COR-L47 (cell line): ENCODE measurements at regions not wholly inside any gene's neighbourhood (a gene's known extent, or its start where the extent isn't known, plus 50 kb on each side); places are given as distances from the start of the nearest gene placed in this dataset.
"Not testable (repeated sequence)": the region's sequence is repeated elsewhere in the genome, so short reads cannot be mapped to it uniquely, and the experiment has no call there.

Experiments
- DNase-seq: peaks from one replicate; lab custom pipeline; 2025; lab: John Stamatoyannopoulos, UW

DNA sequence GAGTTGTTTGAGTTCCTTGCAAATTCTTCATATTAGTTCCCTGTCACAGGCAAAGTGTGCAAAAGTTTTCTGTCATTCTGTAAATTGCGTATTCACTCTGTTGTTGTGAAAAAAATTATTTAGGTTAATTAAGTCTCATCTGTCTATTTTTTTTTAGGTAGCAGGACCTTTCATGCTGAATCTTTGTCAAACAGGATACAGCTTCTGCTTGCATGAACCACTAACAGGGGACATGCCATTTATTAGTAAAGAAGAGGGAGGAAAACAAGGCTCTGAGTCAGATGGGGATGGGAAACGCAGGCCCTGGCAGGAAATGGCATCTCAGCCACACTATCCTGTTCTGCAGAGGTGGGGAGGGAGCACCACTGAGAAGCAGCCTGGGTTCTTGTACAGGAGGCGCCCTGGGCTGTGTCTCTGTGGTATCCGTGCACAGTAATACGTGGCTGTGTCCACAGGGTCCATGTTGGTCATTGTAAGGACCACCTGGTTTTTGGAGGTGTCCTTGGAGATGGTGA lies 1243.8 kb downstream of the TMEM121 start:
- DNase-seq, result not testable (repeated sequence)

DNA sequence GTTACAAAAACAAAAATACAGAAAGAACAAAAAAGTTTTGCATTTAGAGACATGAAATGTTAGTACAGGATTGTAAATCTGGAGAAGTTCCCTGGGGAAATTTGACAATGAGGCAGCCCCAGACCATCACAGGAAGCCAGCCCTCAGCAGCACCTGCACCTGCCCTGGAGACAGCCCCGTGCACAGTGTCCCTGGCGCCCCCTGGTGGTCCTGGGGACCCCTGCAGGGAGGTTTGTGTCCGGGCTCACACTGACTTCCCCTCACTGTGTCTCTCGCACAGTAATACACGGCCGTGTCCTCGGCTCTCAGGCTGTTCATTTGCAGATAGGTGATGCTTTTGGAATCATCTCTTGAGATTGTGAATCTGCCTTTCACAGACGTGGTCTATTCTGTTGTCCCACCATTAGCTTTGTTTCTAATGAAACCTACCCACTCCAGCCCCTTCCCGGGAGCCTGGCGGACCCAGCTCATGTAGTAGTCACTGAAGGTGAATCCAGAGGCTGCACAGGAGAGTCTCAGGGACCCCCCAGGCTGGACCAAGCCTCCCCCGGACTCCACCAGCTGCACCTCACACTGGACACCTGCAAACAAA lies 1248.6 kb downstream of the TMEM121 start:
- DNase-seq, result peak; percentile 25

DNA sequence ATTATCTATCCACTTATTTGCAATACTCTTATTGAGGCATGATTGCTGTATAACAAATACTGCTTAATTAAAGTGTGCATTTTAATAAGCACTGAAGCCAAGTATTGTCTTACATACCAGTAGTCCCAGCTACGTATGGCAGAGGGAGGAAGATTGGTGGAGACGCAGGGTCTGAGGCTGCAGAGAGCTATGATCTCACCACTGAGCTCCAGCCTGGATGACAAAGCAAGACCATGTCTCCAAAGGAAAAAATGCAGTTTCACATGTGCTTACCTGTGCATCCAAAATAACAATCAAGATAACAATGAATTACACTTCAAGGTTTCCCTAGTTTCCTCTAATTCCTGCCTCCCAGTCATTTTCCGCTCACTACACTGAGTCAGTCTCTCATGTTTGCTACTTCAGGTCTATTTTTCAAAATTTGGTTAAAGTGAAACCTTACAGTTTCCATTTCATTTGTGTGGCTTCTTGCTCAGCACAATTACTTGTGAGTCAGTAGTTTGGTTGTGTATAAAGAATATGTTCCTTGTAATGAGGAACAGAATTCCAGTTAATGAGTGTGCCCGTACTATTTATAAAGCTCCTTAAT lies 1250.1 kb downstream of the TMEM121 start:
- DNase-seq, result no peak

DNA sequence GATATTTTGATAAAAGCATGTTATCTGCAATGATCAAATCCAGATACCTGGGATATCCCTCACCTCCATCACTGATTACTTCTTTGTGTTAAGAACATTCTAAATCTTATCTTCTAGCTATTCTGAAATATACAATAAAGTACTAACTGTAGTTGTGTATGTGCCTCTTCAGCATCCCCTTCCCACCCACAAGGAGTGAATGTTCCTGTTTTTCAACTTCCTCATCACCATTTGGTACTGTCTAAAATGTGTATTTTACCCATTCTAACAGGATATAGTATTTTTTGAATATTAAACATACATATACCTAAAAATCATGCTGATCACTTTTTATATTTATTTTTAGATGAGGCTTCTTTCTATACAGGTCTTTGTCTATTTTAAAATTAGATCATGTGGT lies 1252.6 kb downstream of the TMEM121 start:
- DNase-seq, result no peak

DNA sequence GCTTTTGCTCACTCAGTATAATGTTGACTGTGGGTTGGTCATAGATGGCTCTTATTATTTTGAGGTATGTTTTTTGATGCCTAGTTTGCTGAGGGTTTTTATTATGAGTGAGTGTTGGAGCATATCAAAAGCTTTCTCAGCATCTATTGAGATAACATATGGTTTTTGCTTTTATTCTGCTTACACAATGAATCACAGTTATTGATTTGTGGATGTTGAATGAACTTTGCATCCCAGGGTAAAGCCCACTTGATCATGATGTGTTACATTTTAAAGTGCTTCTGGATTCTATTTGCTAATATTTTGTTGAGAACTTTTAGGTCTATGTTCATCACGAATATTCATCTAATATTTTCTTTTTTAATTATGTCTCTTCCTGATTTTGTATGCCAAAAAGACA lies 1260.3 kb downstream of the TMEM121 start:
- no peak for DNase-seq

DNA sequence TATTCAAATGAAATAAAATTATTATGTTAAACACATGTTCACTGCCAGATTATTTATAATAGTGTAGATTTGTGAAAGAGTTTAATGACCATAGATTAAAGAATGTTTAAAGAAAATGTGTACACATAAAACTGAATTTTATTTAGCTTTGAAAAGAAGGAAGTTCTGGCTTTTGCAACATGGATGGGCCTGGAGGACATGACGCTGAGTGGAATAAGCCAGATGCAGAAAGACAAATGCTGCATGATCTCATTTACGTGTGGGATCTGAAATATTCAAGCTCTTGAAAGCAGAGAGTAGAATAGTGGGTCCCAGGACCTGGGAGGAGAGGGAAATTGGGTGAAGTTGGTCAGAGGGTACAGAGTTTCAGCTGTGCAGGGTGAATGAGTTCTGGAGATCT lies 1261.2 kb downstream of the TMEM121 start:
- no peak for DNase-seq

DNA sequence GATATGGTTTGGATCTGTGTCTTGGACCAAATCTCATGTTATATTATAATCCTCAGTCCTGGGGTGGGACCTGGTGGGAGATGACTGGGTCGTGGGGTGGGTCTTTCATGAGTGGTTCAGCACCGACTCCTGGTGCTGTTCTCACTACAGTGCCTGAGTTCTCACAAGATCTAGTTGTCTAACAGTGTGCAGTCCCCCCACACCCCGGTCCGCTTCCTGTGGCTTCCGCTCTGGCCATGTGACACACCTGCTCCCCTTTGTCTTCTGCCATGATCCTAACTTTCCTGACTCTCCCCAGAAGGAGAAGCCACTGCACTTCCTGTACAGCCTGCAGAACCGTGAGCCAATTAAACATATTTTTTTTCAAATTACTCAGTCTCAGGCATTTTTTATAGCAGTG lies 1262.2 kb downstream of the TMEM121 start:
- no peak for DNase-seq

DNA sequence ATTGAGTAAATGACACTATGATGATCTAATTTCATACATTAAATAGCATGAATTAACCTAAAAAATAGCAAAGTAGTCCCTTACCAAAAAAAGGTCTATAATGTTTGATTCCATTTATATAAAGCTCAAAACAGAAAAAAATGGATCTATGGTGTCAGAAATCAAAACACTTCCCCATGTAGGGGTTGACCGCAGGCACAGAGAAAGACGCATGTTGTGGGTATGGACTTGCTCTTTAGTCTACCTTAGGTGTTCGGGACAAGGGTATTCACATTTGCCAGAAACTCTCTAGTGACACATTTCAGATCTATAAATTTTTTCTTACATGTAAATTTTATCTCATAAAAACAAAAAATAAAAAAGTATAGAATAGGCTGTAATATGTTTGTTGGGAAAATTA lies 1262.9 kb downstream of the TMEM121 start:
- no peak for DNase-seq

DNA sequence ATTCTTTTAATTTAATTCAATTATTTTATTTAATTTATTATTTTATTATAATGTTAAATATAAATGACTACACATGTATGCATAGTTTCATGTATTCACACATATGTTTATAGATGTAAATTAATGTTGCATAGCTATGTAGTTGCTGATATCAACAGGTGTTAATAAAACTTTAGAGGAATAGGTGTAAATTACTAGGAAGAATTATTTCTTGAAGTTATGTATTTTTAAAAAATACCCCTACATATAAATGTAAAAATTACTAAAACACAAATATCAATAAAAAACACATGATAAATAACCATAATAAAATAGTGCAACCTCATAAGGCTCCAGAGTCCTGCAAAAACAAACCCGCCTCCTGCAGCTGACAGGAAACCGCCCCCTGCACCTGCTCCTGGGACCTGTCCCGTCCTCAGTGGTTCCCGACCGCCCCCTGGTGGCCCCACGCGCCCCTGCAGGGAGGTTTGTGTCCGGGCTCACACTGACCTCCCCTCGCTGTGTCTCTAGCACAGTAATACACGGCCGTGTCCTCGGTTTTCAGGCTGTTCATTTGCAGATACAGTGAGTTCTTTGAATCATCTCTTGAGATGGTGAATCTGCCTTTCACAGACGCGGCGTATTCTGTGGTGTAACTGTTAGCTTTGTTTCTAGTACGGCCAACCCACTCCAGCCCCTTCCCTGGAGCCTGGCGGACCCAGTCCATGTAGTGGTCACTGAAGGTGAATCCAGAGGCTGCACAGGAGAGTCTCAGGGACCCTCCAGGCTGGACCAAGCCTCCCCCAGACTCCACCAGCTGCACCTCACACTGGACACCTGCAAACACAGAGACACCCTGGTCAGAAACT lies 1264.0 kb downstream of the TMEM121 start:
- peak; percentile 55 for DNase-seq

DNA sequence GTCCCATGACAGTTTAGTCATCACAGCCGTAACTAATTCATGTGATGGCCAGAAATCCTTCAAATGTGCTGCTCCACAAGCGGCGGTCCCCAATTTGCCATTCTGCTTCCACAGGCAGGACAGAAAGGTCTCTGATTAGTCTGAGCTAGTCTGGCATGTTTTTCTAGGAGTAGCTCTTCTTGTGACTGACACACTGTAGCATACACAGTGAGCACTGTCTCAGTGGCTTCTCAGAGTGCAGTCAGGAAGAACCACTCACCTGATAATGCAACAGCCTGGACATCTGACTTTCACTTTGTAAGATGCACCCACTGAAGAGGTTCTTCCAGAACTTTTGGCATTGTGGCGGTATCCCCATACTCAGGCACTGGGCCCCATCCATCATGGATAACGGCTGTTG lies 1266.2 kb downstream of the TMEM121 start:
- no peak for DNase-seq

DNA sequence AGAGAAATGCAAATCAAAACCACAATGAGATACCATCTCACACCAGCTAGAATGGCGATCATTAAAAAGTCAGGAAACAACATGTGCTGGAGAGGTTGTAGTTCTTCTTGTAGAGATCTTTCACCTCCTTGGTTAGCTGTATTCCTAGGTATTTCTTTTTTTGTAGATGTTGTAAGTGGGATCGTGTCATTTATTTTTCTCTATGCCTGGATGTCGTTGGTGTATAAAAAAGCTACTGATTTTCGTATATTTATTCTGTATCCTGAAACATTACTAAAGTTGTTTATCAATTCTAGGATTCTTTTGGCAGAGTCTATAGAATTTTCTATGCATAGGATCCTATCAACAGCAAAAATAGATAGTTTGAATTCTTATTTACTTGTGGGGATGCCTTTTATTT lies 1271.8 kb downstream of the TMEM121 start:
- not testable (repeated sequence) for DNase-seq

DNA sequence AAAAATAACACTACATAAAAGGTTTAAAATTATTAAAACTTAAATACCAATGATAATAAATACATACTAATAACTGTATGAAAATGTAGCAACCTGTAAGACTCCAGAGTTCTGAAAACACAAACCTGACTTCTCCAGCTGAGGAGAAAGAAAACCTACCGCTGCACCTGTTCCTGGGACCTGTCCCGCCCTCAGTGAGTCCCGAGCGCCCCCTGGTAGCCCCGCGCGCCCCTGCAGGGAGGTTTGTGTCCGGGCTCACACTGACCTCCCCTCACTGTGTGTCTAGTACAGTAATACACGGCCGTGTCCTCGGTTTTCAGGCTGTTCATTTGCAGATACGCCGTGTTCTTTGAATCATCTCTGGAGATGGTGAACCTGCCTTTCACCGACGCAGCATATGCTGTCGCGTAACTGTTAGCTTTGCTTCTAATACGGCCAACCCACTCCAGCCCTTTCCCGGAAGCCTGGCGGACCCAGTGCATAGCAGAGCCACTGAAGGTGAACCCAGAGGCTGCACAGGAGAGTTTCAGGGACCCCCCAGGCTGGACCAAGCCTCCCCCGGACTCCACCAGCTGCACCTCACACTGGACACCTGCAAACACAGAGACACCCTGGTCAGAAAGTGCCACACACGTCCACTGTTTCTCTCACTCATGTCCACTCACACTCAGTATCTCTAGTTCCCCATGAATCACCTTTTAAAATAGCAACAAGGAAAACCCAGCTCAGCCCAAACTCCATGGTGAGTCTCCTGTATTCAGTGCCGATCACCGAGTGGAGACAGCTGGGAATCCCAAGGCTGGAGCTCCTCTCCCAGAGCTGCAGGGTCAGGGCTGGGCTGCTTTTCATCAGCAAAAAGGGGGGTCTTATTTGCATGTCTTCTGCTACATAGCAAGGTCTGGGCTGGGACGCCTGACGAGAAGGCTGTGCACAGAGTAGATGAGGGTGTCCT lies 1276.3 kb downstream of the TMEM121 start:
- DNase-seq, result no peak

DNA sequence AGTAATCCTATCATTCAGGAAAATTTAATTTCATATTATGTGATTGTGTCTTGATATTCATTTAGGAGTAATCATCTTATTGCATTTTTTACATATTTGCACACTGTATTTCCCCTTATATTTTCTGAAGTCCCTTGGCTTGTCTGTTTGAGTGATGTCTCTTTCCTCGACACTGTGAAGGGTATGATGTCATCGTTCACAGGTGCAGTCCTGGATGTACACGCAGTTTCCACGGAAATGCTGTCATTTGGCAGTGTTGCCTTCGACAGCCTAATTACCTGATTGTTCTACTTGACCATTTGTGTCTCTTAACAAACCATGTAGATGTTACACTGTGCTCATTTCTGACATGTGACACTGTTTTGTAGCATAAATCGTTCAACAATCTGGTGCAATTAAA lies 1277.0 kb downstream of the TMEM121 start:
- DNase-seq, result no peak

DNA sequence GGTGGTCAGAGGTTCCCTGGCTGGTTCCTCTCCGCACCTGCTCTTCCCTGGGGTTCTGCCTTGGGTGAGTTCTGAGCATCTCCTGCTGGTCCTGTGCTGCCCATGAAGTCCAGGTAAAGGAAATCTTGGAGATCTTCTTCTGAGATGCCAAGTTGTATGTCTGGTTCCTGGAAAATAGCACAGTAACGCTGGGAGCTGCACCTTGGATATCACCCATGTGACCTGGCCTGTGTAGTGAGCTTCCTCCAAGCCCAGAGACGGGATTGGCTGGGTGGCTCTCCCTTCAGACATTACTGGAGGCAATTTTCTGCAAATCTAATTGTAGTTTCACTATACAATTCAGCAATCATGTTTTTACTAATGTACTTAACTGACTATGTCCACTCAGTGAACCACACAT lies 1281.1 kb downstream of the TMEM121 start:
- DNase-seq, result no peak

DNA sequence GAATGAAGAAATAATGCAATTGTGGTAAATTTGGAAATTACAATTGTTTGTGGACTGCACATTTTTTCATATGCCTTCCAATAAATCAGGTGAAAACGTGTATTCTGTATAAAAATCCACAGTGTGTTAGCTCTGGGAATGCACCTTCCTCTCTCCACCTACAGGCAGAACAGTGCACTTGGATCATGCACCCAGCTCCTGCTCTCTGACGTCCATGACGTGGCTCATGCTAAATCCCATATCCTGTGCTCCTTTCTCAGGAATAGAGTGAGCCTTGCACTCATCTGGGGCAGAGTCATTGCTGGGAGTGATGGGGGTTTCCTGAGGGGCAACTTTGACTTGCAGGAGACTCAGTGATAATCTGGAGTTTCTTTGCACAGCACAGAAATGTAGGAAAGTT lies 1282.1 kb downstream of the TMEM121 start:
- DNase-seq, result no peak

DNA sequence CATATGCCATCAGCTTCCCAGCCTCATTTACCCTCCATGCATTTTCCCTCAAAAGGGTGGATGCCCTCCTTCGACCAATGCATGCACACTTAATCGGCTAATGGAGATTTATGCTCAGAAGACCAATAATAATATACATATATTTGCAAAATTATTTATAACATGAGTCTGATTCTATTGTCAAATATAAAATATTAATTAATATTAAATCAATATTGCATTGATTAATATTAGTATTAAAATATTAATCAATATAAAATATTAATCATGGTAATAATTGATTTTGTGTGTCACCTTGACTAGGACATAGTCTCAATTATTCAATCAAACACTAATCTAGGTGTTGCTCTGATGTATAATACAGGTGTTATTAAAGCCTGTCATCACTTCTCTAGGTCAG lies 1282.5 kb downstream of the TMEM121 start:
- DNase-seq, result no peak

DNA sequence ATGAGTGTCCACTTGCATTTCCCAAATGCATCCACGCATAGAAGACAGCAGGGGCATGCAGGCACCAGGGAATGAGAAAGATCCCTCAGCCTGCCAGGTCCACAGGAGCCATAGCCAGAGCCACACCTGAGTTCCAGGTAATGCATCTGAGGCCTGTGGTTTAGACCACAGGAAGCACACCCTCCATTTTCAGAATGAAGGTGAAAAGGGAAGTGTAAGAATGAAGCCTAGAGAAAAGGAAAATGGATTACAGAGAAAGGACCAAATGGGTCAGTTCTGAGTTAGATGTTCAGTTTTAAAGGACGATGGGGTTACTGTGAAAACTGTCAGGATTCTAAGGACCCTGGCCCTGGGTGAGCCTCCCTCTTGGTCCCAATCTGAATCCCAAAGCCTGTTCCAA lies 1283.2 kb downstream of the TMEM121 start:
- no peak for DNase-seq

DNA sequence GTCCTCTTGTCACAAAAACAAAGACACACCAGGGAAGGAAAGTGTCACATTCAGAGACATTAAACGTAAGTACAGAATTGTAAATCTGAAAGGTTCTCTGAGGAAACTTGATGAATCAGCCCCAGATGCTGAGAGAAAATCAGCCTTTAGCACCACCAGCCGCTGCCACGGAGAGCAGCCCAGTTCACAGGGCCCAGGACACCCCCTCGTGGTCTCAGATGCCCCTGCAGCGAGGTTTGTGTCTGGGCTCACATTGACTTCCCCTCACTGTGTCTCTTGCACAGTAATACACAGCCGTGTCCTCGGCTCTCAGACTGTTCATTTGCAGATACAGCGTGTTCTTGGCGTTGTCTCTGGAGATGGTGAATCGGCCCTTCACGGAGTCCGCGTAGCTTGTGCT lies 1283.8 kb downstream of the TMEM121 start:
- not testable (repeated sequence) for DNase-seq

DNA sequence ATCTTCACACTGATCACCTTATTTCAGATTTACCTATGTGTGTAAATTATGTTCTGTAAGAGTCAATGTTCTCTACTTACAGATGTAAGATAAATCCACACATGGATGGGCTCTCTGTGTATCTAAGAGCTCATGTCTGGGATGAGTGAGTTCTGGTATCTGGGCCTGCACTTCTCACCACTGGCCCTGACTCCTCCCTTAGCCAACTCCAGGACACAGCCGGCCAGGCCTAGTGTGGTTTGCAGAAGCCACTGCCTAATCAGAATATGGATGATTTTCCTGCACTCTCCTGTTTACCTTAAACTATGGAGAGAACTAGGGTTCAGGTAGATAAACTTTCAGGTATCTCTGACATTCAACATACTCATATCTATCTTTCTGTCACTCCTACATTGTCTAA lies 1284.8 kb downstream of the TMEM121 start:
- DNase-seq, result no peak

DNA sequence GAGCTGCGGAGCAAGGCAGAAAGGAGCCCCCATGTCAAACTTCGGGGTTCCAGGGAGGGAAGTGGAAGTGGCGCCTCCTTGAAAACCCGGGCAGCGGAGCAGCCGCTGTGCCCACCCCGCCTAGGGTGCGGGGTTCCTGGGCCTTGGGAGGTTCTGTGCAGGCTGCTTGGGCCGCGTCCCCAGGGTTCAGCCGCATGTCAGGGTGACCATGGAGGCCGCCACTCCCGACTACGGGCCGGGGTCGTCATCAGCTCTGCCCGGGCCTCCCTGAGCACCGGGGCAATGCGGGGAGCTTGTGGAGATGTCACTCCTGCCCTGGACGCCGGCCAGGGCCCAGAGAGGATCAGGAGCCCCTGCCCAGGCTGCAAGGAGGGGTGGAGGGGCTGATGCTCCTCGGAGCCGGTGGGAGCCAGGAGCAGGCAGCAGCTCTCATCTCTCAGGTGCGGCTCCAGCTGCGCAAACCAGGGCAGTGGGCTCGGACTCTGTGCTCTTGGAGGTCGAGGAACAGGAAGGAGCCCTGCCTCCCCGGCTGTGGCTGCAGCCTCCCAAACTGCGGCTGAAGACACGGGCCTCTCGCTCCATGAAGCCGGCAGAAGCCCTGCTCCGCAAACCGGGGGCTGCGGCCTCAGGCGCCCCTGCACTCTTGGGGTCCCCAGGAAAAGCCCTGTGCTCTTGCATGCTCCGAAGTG lies 1286.5 kb downstream of the TMEM121 start:
- DNase-seq, result no peak

DNA sequence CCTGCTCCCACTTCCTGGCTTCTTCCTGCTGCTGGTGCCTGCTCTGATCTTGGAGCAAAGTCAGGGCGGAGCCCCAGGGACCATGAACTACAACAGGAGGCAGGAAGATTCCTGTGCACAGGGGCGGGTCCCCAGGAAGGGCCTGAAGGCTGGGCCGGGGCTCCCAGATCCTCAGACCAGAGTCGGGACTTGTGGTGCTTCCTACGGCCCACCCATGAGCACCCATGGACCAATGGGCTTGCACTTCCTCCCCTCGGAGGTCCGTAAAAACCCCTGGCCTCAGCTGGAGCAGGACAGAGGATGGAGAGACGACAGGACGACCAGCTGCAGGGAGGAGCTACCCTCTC lies 1287.1 kb downstream of the TMEM121 start:
- no peak for DNase-seq

DNA sequence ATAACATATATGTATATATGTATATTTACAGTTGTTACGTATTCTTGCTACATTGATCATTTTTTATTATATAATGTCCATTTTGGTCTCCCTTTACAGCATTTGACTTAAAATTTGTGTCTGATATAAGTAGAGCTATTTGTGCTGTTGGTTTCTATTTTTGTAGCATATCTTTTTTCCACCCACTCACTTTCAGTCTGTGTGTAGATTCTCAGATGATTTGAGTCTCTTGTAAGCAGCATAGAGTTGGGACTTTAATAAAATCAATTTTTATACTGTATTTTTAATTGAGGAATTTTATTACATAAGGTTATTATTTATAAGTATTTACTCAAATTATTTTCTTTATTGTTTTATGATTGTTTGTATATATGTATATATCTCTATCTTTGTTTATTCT lies 1293.7 kb downstream of the TMEM121 start:
- DNase-seq, result no peak
